Adrenal gland (tissue), 5 donors: ENCODE measurements at regions not wholly inside any gene's neighbourhood (a gene's known extent, or its start where the extent isn't known, plus 50 kb on each side); places are given as distances from the start of the nearest gene placed in this dataset.

ENCODE experiments used
- POLR2A ChIP-seq, 2 donors: fragments of 450-650 bp; IDR thresholded peaks; one replicate each; pipeline ENCODE4 v1.6.1; 2017; ENCODE audit warnings: antibody characterized with exemption in 2 of 2, mild to moderate bottlenecking in 2 of 2, moderate library complexity in 1 of 2
- TF ChIP-seq, protein P1 (sequence below), 6 experiments: fragments of 450-650 bp in 4 of 6; fragments of 200-600 bp in 2 of 6; sonication (generic) in 1 of 6; IDR thresholded peaks; 1 replicate in 5 of 6; 2 replicates in 1 of 6; pipeline versions ENCODE4 v1.5.1 to v1.8.0; 2016 to 2021; ENCODE audit warnings: antibody characterized with exemption in 6 of 6, mild to moderate bottlenecking in 2 of 6, moderate library complexity in 1 of 6
- donor health status: DM: no; HTN: no; CAD: no.

DNA sequence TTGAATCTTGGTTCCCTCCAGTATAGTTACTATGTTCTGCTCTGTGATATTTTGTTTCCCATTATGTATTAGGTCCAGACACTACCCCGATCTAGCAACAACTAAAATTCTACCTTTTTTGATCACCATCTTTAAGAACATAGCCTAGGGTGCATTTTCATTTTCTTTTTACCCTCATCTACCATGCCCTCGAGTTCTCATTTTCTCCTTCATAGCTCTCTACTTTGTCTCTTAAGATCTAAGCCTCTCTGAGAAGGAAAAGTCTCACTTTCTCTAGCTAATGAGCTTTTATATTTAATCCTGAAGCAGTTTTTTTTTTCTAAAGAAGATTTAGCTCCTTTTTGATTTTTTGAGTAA is 1089.4 kb upstream of the SLC39A10 start:
- TF ChIP-seq, protein P1, sequence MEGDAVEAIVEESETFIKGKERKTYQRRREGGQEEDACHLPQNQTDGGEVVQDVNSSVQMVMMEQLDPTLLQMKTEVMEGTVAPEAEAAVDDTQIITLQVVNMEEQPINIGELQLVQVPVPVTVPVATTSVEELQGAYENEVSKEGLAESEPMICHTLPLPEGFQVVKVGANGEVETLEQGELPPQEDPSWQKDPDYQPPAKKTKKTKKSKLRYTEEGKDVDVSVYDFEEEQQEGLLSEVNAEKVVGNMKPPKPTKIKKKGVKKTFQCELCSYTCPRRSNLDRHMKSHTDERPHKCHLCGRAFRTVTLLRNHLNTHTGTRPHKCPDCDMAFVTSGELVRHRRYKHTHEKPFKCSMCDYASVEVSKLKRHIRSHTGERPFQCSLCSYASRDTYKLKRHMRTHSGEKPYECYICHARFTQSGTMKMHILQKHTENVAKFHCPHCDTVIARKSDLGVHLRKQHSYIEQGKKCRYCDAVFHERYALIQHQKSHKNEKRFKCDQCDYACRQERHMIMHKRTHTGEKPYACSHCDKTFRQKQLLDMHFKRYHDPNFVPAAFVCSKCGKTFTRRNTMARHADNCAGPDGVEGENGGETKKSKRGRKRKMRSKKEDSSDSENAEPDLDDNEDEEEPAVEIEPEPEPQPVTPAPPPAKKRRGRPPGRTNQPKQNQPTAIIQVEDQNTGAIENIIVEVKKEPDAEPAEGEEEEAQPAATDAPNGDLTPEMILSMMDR (IDR thresholded peaks at IDR 0.05), result no peak
- TF ChIP-seq POLR2A (IDR thresholded peaks at IDR 0.05), result no peak
